Liver (tissue), 8 donors: ENCODE measurements at regions not wholly inside any gene's neighbourhood (a gene's known extent, or its start where the extent isn't known, plus 50 kb on each side); places are given as distances from the start of the nearest gene placed in this dataset.

Source experiments
- DNase-seq: peaks from one replicate; pipeline ENCODE4 v3.0.0-alpha.2; 2017; ENCODE audit warnings: low spot score
- H3K27ac ChIP-seq, 2 donors: one replicate each; pipeline ENCODE4 v1.7.0; 2013; ENCODE audit warnings: inconsistent platforms in 2 of 2, low read length in 2 of 2, control low read depth in 1 of 2, low read depth in 1 of 2, mild to moderate bottlenecking in 1 of 2
- H3K27me3 ChIP-seq, 4 donors: one replicate each; pipeline versions ENCODE4 v1.6.1 to v1.7.0; 2013; ENCODE audit warnings: low read length in 3 of 4, inconsistent platforms in 1 of 4, mild to moderate bottlenecking in 1 of 4, moderate library complexity in 1 of 4; ENCODE audit not compliant: control insufficient read depth in 4 of 4, insufficient read depth in 4 of 4
- H3K36me3 ChIP-seq, 4 donors: one replicate each; pipeline versions ENCODE4 v1.6.1 to v1.7.0; 2013; ENCODE audit warnings: low read length in 3 of 4, mild to moderate bottlenecking in 3 of 4, low read depth in 1 of 4, moderate library complexity in 1 of 4; ENCODE audit not compliant: control insufficient read depth in 4 of 4, insufficient read depth in 3 of 4
- H3K4me1 ChIP-seq, 4 donors: one replicate each; pipeline versions ENCODE4 v1.6.1 to v1.7.0; 2013; ENCODE audit warnings: low read length in 3 of 4, mild to moderate bottlenecking in 3 of 4, moderate library complexity in 1 of 4; ENCODE audit not compliant: control insufficient read depth in 4 of 4, insufficient read depth in 4 of 4
- H3K4me3 ChIP-seq, 3 donors: one replicate each; pipeline versions ENCODE4 v1.6.1 to v1.7.0; 2013; ENCODE audit warnings: low read length in 3 of 3, control low read depth in 1 of 3, low read depth in 1 of 3, mild to moderate bottlenecking in 1 of 3
- H3K9ac ChIP-seq, 2 donors: one replicate each; pipeline ENCODE4 v1.7.0; 2013; ENCODE audit warnings: low read length in 2 of 2, mild to moderate bottlenecking in 2 of 2, moderate library complexity in 2 of 2, control low read depth in 1 of 2, low read depth in 1 of 2
- H3K9me3 ChIP-seq, 4 donors: one replicate each; pipeline versions ENCODE4 v1.6.1 to v1.7.0; 2013; ENCODE audit warnings: low read length in 3 of 4; ENCODE audit not compliant: control insufficient read depth in 4 of 4
- ATF3 ChIP-seq: IDR thresholded peaks from 2 replicates; pipeline ENCODE4 v1.6.1; 2016; ENCODE audit warnings: antibody characterized with exemption
- EGR1 ChIP-seq, 2 donors: IDR thresholded peaks; 2 replicates each; pipeline ENCODE4 v1.6.1; 2016 to 2018; ENCODE audit warnings: antibody characterized with exemption in 2 of 2, low read depth in 2 of 2
- FOXA1 ChIP-seq: IDR thresholded peaks from 2 replicates; pipeline ENCODE4 v1.6.1; 2016; ENCODE audit warnings: antibody characterized with exemption
- FOXA2 ChIP-seq: IDR thresholded peaks from 2 replicates; pipeline ENCODE4 v1.6.1; 2016; ENCODE audit warnings: antibody characterized with exemption
- GABPA ChIP-seq, 2 donors: IDR thresholded peaks in 1 of 2; conservative IDR thresholded peaks in 1 of 2; 2 replicates each; pipeline ENCODE4 v1.6.1; 2016; ENCODE audit warnings: antibody characterized with exemption in 2 of 2, mild to moderate bottlenecking in 1 of 2, moderate library complexity in 1 of 2
- HNF4A ChIP-seq, 2 donors: conservative IDR thresholded peaks; 2 replicates each; pipeline ENCODE4 v1.6.1; 2016; ENCODE audit warnings: antibody characterized with exemption in 2 of 2, mild to moderate bottlenecking in 2 of 2
- HNF4G ChIP-seq: IDR thresholded peaks from 2 replicates; pipeline ENCODE4 v1.6.1; 2016; ENCODE audit warnings: antibody characterized with exemption
- JUND ChIP-seq, 2 donors: IDR thresholded peaks; 2 replicates each; pipeline ENCODE4 v1.6.1; 2016; ENCODE audit warnings: antibody characterized with exemption in 2 of 2
- MAX ChIP-seq: IDR thresholded peaks from 2 replicates; pipeline ENCODE4 v1.6.1; 2016; ENCODE audit warnings: antibody characterized with exemption
- NR2F2 ChIP-seq: IDR thresholded peaks from 2 replicates; pipeline ENCODE4 v1.6.1; 2016; ENCODE audit warnings: antibody characterized with exemption
- SP1 ChIP-seq: IDR thresholded peaks from 2 replicates; pipeline ENCODE4 v1.6.1; 2018; ENCODE audit warnings: antibody characterized with exemption, mild to moderate bottlenecking
- YY1 ChIP-seq: IDR thresholded peaks from 2 replicates; pipeline ENCODE4 v1.6.1; 2016; ENCODE audit warnings: antibody characterized with exemption, mild to moderate bottlenecking
- ZBTB33 ChIP-seq: IDR thresholded peaks from 2 replicates; pipeline ENCODE4 v1.6.1; 2016; ENCODE audit warnings: antibody characterized with exemption
- WGBS: extraction: QIAGEN DNeasy Blood & Tissue Kit; methylation state at CpG from one replicate; pipeline ENCODE4 v1.1.7; 2013; 5-methylcytosine and 5-hydroxymethylcytosine counted together
- TF ChIP-seq, protein P1 (sequence below): fragments of 150-350 bp; IDR thresholded peaks from 2 replicates; pipeline ENCODE4 v1.5.1; 2017; ENCODE audit warnings: improper control_type of control experiment, low read depth, low read length; ENCODE audit not compliant: missing input control
- TF ChIP-seq, protein P2 (sequence below): IDR thresholded peaks from 2 replicates; pipeline ENCODE4 v1.6.1; 2016; ENCODE audit warnings: antibody characterized with exemption, mild to moderate bottlenecking
- donor health status: healthy.
- donor health status: healthy.
- donor health status: healthy.
- donor health status: healthy.
- donor health status: healthy.

GRCh38 chr5:89449392-89450148, 566.6 kb upstream of the MEF2C start:
- peaks cover 0 to 2% (median 0%) of the 10 kb centered on the region in 4 donors for H3K27me3 ChIP-seq
- 35% methylated on average over 3 of the region's 3 CpGs for WGBS
- H3K4me1 ChIP-seq: no peaks in the 10 kb centered on the region
- no peak overlapping the region for H3K9ac ChIP-seq
- H3K27ac ChIP-seq: no peak overlapping the region
- TF ChIP-seq YY1: no peak
- TF ChIP-seq HNF4A (conservative IDR thresholded peaks at IDR 0.05): no peak
- no peak for TF ChIP-seq NR2F2
- H3K9me3 ChIP-seq: no peaks in the 10 kb centered on the region
- no peak overlapping the region for H3K4me3 ChIP-seq
- no peaks in the 10 kb centered on the region for H3K36me3 ChIP-seq
- no peak for DNase-seq

DNA sequence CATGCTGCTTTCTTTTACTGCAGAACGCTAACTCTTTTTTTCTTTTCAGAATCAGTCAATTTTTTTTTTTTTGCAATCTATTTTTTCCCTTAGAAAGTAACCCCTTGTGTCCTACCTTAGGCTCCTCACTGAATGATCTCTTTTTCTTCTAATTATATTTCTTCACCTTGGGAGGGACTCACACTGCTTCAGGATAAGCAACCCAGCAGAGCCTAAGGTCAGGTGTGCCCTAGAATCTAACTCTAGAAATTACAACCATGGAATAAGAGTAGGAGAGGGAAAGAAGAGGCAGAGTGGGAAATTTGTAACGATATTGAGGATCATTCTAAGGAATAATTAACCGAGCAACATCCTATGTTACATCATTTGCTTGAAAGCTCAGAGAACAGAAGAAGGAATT, 564.0 kb upstream of the MEF2C start:
- Histone ChIP-seq H3K27me3 (no peaks in the 10 kb centered on the region), H3K4me3 (no peak overlapping the region), H3K4me1 (no peaks in the 10 kb centered on the region), H3K27ac (no peak overlapping the region), H3K9ac (no peak overlapping the region), H3K9me3 (no peaks in the 10 kb centered on the region), H3K36me3 (no peaks in the 10 kb centered on the region)
- DNase-seq: no peak
- TF ChIP-seq GABPA (IDR thresholded peaks at IDR 0.05 in 1 of 2, conservative IDR thresholded peaks at IDR 0.05 in 1 of 2) (no peak), MAX (no peak), YY1 (no peak), EGR1 (IDR thresholded peaks at IDR 0.05; ENCODE audit: low read depth in 2 of 2) (no peak), JUND (IDR thresholded peaks at IDR 0.05) (no peak), FOXA2 (no peak), NR2F2 (no peak), SP1 (no peak), HNF4A (conservative IDR thresholded peaks at IDR 0.05) (no peak)
- TF ChIP-seq, protein P1, sequence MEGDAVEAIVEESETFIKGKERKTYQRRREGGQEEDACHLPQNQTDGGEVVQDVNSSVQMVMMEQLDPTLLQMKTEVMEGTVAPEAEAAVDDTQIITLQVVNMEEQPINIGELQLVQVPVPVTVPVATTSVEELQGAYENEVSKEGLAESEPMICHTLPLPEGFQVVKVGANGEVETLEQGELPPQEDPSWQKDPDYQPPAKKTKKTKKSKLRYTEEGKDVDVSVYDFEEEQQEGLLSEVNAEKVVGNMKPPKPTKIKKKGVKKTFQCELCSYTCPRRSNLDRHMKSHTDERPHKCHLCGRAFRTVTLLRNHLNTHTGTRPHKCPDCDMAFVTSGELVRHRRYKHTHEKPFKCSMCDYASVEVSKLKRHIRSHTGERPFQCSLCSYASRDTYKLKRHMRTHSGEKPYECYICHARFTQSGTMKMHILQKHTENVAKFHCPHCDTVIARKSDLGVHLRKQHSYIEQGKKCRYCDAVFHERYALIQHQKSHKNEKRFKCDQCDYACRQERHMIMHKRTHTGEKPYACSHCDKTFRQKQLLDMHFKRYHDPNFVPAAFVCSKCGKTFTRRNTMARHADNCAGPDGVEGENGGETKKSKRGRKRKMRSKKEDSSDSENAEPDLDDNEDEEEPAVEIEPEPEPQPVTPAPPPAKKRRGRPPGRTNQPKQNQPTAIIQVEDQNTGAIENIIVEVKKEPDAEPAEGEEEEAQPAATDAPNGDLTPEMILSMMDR: no peak
- 65% methylated on average over 3 of the region's 3 CpGs for WGBS

DNA sequence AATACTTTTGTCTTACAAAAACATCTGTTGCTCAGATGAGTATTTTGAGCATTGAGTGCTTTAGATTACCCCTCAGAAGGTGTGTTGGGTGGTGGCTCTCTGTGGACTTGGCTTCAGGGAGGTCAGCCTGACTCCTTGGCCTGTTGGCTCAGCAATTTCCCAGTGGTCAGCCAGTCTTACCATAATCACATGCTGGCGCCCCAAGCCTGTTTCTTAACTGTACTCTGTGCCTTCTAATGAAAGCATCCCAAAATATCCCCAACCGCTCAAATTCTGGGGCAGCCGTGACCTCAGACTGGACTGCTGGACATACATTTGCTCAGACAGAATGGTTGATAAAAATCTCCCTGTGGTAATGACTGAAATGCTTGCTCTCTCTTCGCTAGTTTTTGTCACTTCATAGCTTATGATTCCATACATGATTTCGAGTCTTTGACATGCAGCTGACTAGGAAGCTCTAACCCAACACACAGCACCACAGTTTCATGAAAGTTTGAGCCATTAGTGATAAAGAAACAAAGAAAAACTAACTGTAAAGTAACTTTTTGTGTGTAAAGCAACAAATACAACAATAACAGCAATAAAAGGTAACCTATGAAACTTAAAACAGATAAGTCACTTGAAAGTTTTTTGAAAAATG, 562.2 kb upstream of the MEF2C start:
- H3K36me3 ChIP-seq: no peaks in the 10 kb centered on the region
- H3K4me3 ChIP-seq: no peak overlapping the region
- H3K9me3 ChIP-seq: no peaks in the 10 kb centered on the region
- no peak for DNase-seq
- WGBS: 87% methylated on average over 5 of the region's 5 CpGs
- no peak overlapping the region for H3K27ac ChIP-seq
- H3K27me3 ChIP-seq: no peaks in the 10 kb centered on the region
- no peaks in the 10 kb centered on the region for H3K4me1 ChIP-seq
- H3K9ac ChIP-seq: no peak overlapping the region
- no peak for TF ChIP-seq EGR1 (IDR thresholded peaks at IDR 0.05; ENCODE audit: low read depth in 2 of 2)
- TF ChIP-seq GABPA (IDR thresholded peaks at IDR 0.05 in 1 of 2, conservative IDR thresholded peaks at IDR 0.05 in 1 of 2): no peak
- TF ChIP-seq FOXA2: no peak
- TF ChIP-seq HNF4G: no peak
- TF ChIP-seq ZBTB33: no peak
- TF ChIP-seq, protein P2, sequence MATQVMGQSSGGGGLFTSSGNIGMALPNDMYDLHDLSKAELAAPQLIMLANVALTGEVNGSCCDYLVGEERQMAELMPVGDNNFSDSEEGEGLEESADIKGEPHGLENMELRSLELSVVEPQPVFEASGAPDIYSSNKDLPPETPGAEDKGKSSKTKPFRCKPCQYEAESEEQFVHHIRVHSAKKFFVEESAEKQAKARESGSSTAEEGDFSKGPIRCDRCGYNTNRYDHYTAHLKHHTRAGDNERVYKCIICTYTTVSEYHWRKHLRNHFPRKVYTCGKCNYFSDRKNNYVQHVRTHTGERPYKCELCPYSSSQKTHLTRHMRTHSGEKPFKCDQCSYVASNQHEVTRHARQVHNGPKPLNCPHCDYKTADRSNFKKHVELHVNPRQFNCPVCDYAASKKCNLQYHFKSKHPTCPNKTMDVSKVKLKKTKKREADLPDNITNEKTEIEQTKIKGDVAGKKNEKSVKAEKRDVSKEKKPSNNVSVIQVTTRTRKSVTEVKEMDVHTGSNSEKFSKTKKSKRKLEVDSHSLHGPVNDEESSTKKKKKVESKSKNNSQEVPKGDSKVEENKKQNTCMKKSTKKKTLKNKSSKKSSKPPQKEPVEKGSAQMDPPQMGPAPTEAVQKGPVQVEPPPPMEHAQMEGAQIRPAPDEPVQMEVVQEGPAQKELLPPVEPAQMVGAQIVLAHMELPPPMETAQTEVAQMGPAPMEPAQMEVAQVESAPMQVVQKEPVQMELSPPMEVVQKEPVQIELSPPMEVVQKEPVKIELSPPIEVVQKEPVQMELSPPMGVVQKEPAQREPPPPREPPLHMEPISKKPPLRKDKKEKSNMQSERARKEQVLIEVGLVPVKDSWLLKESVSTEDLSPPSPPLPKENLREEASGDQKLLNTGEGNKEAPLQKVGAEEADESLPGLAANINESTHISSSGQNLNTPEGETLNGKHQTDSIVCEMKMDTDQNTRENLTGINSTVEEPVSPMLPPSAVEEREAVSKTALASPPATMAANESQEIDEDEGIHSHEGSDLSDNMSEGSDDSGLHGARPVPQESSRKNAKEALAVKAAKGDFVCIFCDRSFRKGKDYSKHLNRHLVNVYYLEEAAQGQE: no peak
- TF ChIP-seq HNF4A (conservative IDR thresholded peaks at IDR 0.05): no peak
- TF ChIP-seq JUND (IDR thresholded peaks at IDR 0.05): no peak
- TF ChIP-seq FOXA1: no peak
- TF ChIP-seq, protein P1: no peak
- TF ChIP-seq SP1: no peak
- no peak for TF ChIP-seq ATF3
